HL-60 (cell line): ENCODE measurements at regions not wholly inside any gene's neighbourhood (a gene's known extent, or its start where the extent isn't known, plus 50 kb on each side); places are given as distances from the start of the nearest gene placed in this dataset.

Source experiments
- DNase-seq, 2 experiments: peaks; one replicate each; pipeline ENCODE4 v3.0.0-alpha.2; 2010 to 2020; ENCODE audit warnings: low read depth in 1 of 2, low spot score in 1 of 2
- H3K27ac ChIP-seq: fragments of 250-450 bp; sonication (Bioruptor Pico); replicated peaks from 2 replicates; pipeline ENCODE4 v1.5.1; 2020; ENCODE audit warnings: mild to moderate bottlenecking, moderate library complexity
- H3K27me3 ChIP-seq: fragments of 250-450 bp; sonication (Bioruptor Pico); 2 replicates; pipeline ENCODE4 v1.5.1; 2021; ENCODE audit warnings: mild to moderate bottlenecking, moderate library complexity; ENCODE audit not compliant: insufficient read depth, poor library complexity, severe bottlenecking
- H3K4me3 ChIP-seq: replicated peaks from 2 replicates; pipeline ENCODE4 v1.5.1; 2011; ENCODE audit warnings: mild to moderate bottlenecking, control low read depth, low read length; ENCODE audit not compliant: insufficient read depth
- CTCF ChIP-seq: IDR thresholded peaks from one replicate; pipeline ENCODE4 v1.5.1; 2011; ENCODE audit warnings: low read length, control low read depth, inconsistent platforms; ENCODE audit not compliant: insufficient read depth
- GABPA ChIP-seq: IDR thresholded peaks from 2 replicates; pipeline ENCODE4 v1.6.1; 2012; ENCODE audit warnings: low read depth
- POLR2AphosphoS5 ChIP-seq: IDR thresholded peaks from 2 replicates; pipeline ENCODE4 v1.6.1; 2012; ENCODE audit warnings: low read depth
- REST ChIP-seq: IDR thresholded peaks from 2 replicates; pipeline ENCODE4 v1.6.1; 2012; ENCODE audit warnings: low read depth; ENCODE audit not compliant: insufficient replicate concordance
- SPI1 ChIP-seq: IDR thresholded peaks from 2 replicates; pipeline ENCODE4 v1.6.1; 2012; ENCODE audit warnings: low read depth, mild to moderate bottlenecking, borderline replicate concordance

- Histone ChIP-seq H3K27ac (no peak overlapping the region), H3K4me3 (no peak overlapping the region), H3K27me3 (no peaks in the 10 kb centered on the region)
- DNase-seq = no peak
- TF ChIP-seq POLR2AphosphoS5 = no peak
- TF ChIP-seq SPI1 = no peak
- no peak for TF ChIP-seq REST
- TF ChIP-seq CTCF = no peak
- no peak for TF ChIP-seq GABPA
These were observed 126.4 kb upstream of the ADAMTSL1 start for GRCh38 chr9:18347386-18348082.

- no peaks in the 10 kb centered on the region for H3K27me3 ChIP-seq
- no peak overlapping the region for H3K27ac ChIP-seq
- TF ChIP-seq POLR2AphosphoS5 (no peak), REST (no peak), SPI1 (no peak), GABPA (no peak), CTCF (no peak)
- H3K4me3 ChIP-seq = no peak overlapping the region
- DNase-seq = no peak
These were observed 125.9 kb upstream of the ADAMTSL1 start for GRCh38 chr9:18348083-18348475.

GRCh38 chr9:18349530-18349929 lies 124.4 kb upstream of the ADAMTSL1 start:
- Histone ChIP-seq H3K4me3 (no peak overlapping the region), H3K27me3 (no peaks in the 10 kb centered on the region), H3K27ac (no peak overlapping the region)
- TF ChIP-seq SPI1 = no peak
- no peak for TF ChIP-seq CTCF
- TF ChIP-seq REST = no peak
- no peak for TF ChIP-seq POLR2AphosphoS5
- no peak for TF ChIP-seq GABPA
- no peak for DNase-seq
